ENCODE measurements at regions not wholly inside any gene's neighbourhood (a gene's known extent, or its start where the extent isn't known, plus 50 kb on each side); places are given as distances from the start of the nearest gene placed in this dataset.
A peak's percentile ranks its signal among the peaks of the same experiment; 100 is the strongest.

- no peak for DNase-seq (ENCODE audit: low read depth)
Observed at GRCh38 chr5:104733063-104733669, 1170.6 kb upstream of the NUDT12 start.

- DNase-seq (ENCODE audit: low read depth), result no peak
Observed at GRCh38 chr5:104731331-104731730, 1168.7 kb upstream of the NUDT12 start.

DNA sequence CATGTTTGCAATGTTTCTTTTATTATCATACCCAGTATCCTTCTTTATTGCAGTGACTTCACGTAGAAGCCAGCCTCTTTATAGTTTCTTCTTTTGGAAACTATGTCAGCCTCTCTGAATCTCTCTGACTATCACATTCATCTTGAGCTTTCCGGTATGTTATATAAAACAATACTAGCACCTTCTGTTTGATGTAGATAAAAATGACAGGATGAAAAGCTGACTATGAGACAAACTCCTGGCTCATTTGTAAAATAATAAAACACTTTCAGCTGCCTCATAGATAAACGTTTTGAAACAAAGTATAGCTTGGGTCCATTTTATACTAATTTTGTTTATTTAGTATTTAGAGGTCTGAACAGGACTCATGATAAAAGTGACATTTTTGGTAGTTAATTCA, 1145.4 kb upstream of the NUDT12 start:
- no peak for DNase-seq (ENCODE audit: low read depth)

- DNase-seq (ENCODE audit: low read depth), result no peak
Observed at GRCh38 chr5:104706600-104706999, 1144.0 kb upstream of the NUDT12 start.

GRCh38 chr5:104702212-104702611, 1139.6 kb upstream of the NUDT12 start:
- DNase-seq (ENCODE audit: low read depth), result no peak

DNA sequence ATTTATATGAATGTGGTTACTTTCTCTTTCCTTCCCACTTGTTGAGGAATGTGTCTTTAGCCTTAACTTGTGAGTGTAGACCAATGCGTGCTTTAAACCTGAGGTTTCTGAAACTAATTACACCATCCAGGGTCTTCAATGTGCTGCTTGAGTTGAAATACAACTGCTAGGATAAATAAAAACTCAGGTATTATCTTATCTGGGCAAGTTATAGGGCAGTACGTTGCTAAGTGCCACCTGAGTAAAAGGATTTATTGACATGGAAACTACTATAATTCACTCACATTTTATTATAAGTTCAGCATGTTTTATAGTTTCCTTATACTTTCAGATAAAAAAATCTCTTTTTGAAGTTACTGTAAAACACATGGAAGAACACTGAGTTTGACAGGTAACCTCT, 1136.8 kb upstream of the NUDT12 start:
- no peak for DNase-seq (ENCODE audit: low read depth)

GRCh38 chr5:104661256-104661655, 1098.7 kb upstream of the NUDT12 start:
- DNase-seq (ENCODE audit: low read depth), result no peak

DNA sequence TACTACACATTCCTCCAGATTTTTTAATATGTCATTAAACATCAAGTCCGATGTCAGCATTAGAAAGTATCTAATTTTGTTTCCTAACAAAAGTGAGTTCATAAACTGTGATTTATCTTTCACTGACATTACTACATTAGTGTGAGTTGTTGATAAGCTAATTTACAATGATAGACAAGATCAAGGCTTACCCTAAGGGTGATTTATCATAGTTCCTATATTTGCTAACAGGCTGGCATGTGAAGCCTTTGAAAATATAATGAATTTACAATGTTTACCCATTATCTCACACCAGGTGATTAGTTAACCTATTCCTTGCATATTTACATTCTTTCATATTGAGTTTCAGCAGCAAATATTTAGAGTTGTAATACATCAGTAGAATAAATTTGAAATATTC, 1096.9 kb upstream of the NUDT12 start:
- DNase-seq (ENCODE audit: low read depth), result no peak

GRCh38 chr5:104652271-104652861, 1089.8 kb upstream of the NUDT12 start:
- DNase-seq (ENCODE audit: low read depth), result no peak

- DNase-seq (ENCODE audit: low read depth), result no peak
Observed at GRCh38 chr5:104650313-104651055, 1087.9 kb upstream of the NUDT12 start.

GRCh38 chr5:104646416-104646815, 1083.8 kb upstream of the NUDT12 start:
- no peak for DNase-seq (ENCODE audit: low read depth)

DNA sequence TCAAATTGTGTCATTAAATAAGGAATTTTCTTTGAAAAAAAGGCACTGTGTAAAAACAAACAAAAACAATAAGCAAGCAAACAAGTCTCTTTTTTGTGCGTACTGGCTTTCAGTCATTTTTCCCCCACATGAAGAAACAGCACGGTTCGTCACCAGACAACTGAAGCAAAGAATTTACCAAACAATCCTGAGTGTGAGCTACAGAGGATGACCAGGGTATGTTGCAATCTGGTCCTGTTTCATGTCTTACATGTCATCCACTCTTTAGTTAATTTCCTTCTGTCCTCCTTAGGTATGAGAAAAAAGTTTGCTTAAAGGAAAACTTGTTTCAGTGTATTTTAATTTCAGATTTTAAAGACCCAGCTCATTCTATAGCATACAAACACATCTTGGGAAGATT, 1080.7 kb upstream of the NUDT12 start:
- no peak for DNase-seq (ENCODE audit: low read depth)

DNA sequence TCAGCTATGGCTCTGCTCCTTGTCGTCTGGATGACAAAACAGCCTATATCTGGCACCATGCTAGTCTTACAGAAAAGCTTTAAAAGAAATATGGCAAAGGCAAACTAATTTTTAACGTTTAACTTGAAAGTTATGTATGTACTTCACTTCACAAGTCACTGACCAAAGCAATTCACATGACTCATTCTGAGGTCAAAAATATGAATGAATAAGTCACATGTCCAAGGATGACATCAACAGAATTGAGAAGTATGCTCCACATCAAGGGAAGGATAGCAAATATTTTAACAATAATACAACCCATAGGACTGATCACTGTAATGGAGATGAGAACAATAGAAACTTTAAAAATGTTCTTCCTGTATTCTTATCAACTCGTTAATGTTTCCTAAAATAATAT, 1072.6 kb upstream of the NUDT12 start:
- DNase-seq (ENCODE audit: low read depth), result peak; percentile 57

- peak; percentile 33 for DNase-seq (ENCODE audit: low read depth)
Observed at GRCh38 chr5:104628911-104629310, 1066.3 kb upstream of the NUDT12 start.

- no peak for DNase-seq (ENCODE audit: low read depth)
Observed at GRCh38 chr5:104626122-104626521, 1063.5 kb upstream of the NUDT12 start.

GRCh38 chr5:104612005-104612404, 1049.4 kb upstream of the NUDT12 start:
- DNase-seq (ENCODE audit: low read depth), result no peak

DNA sequence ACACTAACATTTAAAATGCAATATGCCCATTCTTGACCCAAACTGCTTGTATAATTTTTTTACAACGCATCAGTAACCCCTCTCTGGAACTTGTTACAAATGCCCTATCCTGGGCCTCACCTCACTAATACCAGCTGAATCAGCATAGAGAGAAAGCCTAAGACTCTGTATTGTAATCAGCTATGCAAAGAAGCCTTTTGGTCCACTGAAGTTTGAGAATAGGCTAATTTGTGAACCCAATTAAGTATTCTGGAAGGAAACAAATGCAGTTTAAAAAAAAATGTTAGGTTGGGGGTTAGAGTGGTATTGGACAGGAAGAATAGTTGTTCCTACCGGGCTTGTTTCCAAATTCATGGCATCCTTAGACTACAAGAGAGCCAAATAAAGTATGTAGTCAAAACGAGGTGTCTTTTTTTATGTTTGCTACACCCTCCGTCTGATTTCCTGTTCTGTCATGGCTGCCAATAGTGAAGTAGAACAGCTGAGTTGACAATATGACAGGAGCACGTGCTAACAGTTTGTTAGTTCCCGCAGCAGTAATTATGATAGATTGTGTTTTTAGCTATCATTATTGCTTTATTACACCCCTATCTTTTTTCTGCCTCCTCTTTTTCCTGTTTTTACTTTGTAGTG, 1048.7 kb upstream of the NUDT12 start:
- DNase-seq (ENCODE audit: low read depth), result no peak

DNA sequence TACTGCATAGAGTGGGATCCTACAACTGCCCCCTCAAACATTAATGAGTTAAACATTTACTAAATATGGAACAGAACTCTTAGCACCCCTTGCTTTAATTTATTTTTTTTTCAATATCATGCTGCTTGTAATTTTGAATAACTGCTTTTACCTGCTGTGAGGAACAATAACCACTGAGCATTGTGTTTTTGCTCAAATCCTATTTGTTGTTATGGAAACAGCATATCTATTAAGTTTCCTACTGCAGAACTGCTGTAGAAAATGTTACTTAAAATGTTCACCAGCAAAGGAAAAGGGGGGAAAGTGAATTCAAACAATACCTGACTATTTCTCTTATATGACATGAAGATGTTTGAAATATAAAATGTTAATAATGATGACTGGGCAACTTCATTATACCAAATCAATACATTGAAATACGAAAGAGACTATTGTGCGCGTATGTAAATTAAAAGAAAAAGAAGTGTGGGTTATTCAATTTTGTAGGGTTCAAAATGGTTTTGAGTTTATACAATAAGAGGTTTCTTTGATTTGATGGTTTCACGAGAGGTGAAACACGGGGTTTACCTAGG, 1043.8 kb upstream of the NUDT12 start:
- DNase-seq (ENCODE audit: low read depth), result no peak

- DNase-seq (ENCODE audit: low read depth), result no peak
Observed at GRCh38 chr5:104599726-104600125, 1037.1 kb upstream of the NUDT12 start.

- no peak for DNase-seq (ENCODE audit: low read depth)
Observed at GRCh38 chr5:104598285-104598684, 1035.7 kb upstream of the NUDT12 start.

- no peak for DNase-seq (ENCODE audit: low read depth)
Observed at GRCh38 chr5:104594850-104595249, 1032.3 kb upstream of the NUDT12 start.

- no peak for DNase-seq (ENCODE audit: low read depth)
Observed at GRCh38 chr5:104576677-104577076, 1014.1 kb upstream of the NUDT12 start.
